Thyroid gland (tissue), 4 donors: ENCODE measurements at regions not wholly inside any gene's neighbourhood (a gene's known extent, or its start where the extent isn't known, plus 50 kb on each side); places are given as distances from the start of the nearest gene placed in this dataset.

Source experiments
- CTCF ChIP-seq, 6 experiments: fragments of 200-600 bp in 3 of 6; fragments of 450-650 bp in 3 of 6; sonication (generic) in 3 of 6; IDR thresholded peaks; one replicate each; pipeline ENCODE4 v1.5.1; 2016 to 2019; ENCODE audit warnings: antibody characterized with exemption in 6 of 6, mild to moderate bottlenecking in 2 of 6, inconsistent platforms in 1 of 6, moderate library complexity in 1 of 6
- POLR2A ChIP-seq, 2 donors: fragments of 450-650 bp; IDR thresholded peaks; one replicate each; pipeline ENCODE4 v1.6.1; 2017; ENCODE audit warnings: antibody characterized with exemption in 2 of 2, mild to moderate bottlenecking in 2 of 2, moderate library complexity in 1 of 2

DNA sequence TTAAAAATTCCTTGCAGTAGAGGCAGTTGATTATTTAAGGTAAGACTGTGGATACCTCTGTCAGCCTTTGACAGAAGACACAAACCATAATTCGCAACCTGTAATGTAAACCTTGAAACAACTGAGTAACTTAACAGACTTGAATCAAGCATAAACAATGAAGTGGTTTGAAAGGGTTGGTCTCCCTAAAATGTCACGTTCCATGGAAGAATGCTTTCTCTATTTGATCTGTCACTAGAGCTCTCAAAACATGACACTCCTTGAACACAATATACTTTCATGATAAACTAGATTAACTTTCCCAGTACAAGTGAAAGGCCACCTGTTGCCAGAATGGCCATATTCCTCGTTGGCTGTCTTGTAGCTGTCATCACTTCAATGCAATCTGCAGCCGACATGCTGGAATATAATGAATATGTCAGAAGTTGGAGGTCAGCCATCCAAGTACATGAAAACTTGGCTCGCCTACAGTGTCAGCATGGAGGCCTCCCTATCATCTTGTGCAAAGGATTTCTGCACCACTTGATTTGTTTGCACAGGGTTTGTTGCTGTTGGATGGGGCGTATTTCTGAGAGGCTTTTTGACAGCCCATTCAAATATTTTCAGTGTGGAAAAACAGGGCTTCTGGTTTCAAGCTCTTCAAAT is 228.0 kb downstream of the TLE4 start:
- TF ChIP-seq CTCF (IDR thresholded peaks at IDR 0.05), result no peak
- TF ChIP-seq POLR2A (IDR thresholded peaks at IDR 0.05), result no peak
